ENCODE measurements at regions not wholly inside any gene's neighbourhood (a gene's known extent, or its start where the extent isn't known, plus 50 kb on each side); places are given as distances from the start of the nearest gene placed in this dataset.

GRCh38 chr2:18473241-18474181 lies 86.9 kb downstream of the RDH14 start:
- TF ChIP-seq, protein P1, sequence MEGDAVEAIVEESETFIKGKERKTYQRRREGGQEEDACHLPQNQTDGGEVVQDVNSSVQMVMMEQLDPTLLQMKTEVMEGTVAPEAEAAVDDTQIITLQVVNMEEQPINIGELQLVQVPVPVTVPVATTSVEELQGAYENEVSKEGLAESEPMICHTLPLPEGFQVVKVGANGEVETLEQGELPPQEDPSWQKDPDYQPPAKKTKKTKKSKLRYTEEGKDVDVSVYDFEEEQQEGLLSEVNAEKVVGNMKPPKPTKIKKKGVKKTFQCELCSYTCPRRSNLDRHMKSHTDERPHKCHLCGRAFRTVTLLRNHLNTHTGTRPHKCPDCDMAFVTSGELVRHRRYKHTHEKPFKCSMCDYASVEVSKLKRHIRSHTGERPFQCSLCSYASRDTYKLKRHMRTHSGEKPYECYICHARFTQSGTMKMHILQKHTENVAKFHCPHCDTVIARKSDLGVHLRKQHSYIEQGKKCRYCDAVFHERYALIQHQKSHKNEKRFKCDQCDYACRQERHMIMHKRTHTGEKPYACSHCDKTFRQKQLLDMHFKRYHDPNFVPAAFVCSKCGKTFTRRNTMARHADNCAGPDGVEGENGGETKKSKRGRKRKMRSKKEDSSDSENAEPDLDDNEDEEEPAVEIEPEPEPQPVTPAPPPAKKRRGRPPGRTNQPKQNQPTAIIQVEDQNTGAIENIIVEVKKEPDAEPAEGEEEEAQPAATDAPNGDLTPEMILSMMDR (conservative IDR thresholded peaks at IDR 0.05 in 1 of 2, IDR thresholded peaks at IDR 0.05 in 1 of 2; ENCODE audit: extremely low read depth in 1 of 2, insufficient read depth in 1 of 2, low read depth in 1 of 2, low read length in 2 of 2) = no peak
- TF ChIP-seq EZH2 (IDR thresholded peaks at IDR 0.05; ENCODE audit: borderline replicate concordance, low read length) = no peak
